ENCODE measurements at regions not wholly inside any gene's neighbourhood (a gene's known extent, or its start where the extent isn't known, plus 50 kb on each side); places are given as distances from the start of the nearest gene placed in this dataset.
A peak's percentile ranks its signal among the peaks of the same experiment; 100 is the strongest.

- Histone ChIP-seq H3K9me3 (ENCODE audit: low read depth) (no peaks in the 10 kb centered on the region), H3F3A (ENCODE audit: insufficient read depth) (no peaks in the 10 kb centered on the region), H3K36me3 (ENCODE audit: low read depth) (no peaks in the 10 kb centered on the region), H3K4me2 (ENCODE audit: unreplicated experiment) (no peak overlapping the region), H4K20me1 (ENCODE audit: insufficient read depth) (no peaks in the 10 kb centered on the region), H3K9ac (no peak overlapping the region), H3K79me2 (ENCODE audit: insufficient read depth) (no peaks in the 10 kb centered on the region), H2AFZ (no peak overlapping the region), H3K27me3 (replicated peaks; ENCODE audit: insufficient read depth) (0 out of 2 replicates have a peak, but pooled peaks cover 9% of the 10 kb centered on the region), H3K27ac (no peak overlapping the region), H3K4me1 (ENCODE audit: insufficient read depth) (no peaks in the 10 kb centered on the region), H3K4me3 (no peak overlapping the region), H3K9me2 (ENCODE audit: insufficient read depth) (no peaks in the 10 kb centered on the region)
- in situ Hi-C loops (cut with MboI): no loop called here
- no peak for DNase-seq
- TF ChIP-seq EZH2 (IDR thresholded peaks at IDR 0.05; ENCODE audit: insufficient read depth, poor library complexity, severe bottlenecking) (no peak), EZH2phosphoT487 (IDR thresholded peaks at IDR 0.05; ENCODE audit: insufficient read depth, low read depth) (no peak)
- WGBS, 2 experiments (ENCODE audit: low coverage in 1 of 2, low lambda C conversion rate in 2 of 2, missing lambda C conversion rate in 2 of 2): 86 to 87% methylated on average over 2 of the region's 2 CpGs
These were observed 54.7 kb upstream of the PGM2 start for GRCh38 chr4:37771771-37772170.

GRCh38 chr4:37770016-37770415 lies 56.5 kb upstream of the PGM2 start:
- H3K27ac ChIP-seq: no peak overlapping the region
- no peaks in the 10 kb centered on the region for H3K79me2 ChIP-seq (ENCODE audit: insufficient read depth)
- H3K9me3 ChIP-seq (ENCODE audit: low read depth): no peaks in the 10 kb centered on the region
- TF ChIP-seq EZH2phosphoT487 (IDR thresholded peaks at IDR 0.05; ENCODE audit: insufficient read depth, low read depth) (no peak), EZH2 (IDR thresholded peaks at IDR 0.05; ENCODE audit: insufficient read depth, poor library complexity, severe bottlenecking) (no peak)
- DNase-seq: peak; percentile 77
- H3K27me3 ChIP-seq (replicated peaks; ENCODE audit: insufficient read depth): 0 out of 2 replicates have a peak, but pooled peaks cover 9% of the 10 kb centered on the region
- no peak overlapping the region for H2AFZ ChIP-seq
- in situ Hi-C loops (cut with MboI): no loop called here
- H4K20me1 ChIP-seq (ENCODE audit: insufficient read depth): no peaks in the 10 kb centered on the region
- no peaks in the 10 kb centered on the region for H3F3A ChIP-seq (ENCODE audit: insufficient read depth)
- no peaks in the 10 kb centered on the region for H3K4me1 ChIP-seq (ENCODE audit: insufficient read depth)
- no peak overlapping the region for H3K4me2 ChIP-seq (ENCODE audit: unreplicated experiment)
- no peaks in the 10 kb centered on the region for H3K36me3 ChIP-seq (ENCODE audit: low read depth)
- H3K9ac ChIP-seq: no peak overlapping the region
- no peak overlapping the region for H3K4me3 ChIP-seq
- no peaks in the 10 kb centered on the region for H3K9me2 ChIP-seq (ENCODE audit: insufficient read depth)
- WGBS, 2 experiments (ENCODE audit: low coverage in 1 of 2, low lambda C conversion rate in 2 of 2, missing lambda C conversion rate in 2 of 2): 39 to 48% methylated on average over 2 of the region's 2 CpGs

- H4K20me1 ChIP-seq (ENCODE audit: insufficient read depth): no peaks in the 10 kb centered on the region
- H3F3A ChIP-seq (ENCODE audit: insufficient read depth): no peaks in the 10 kb centered on the region
- H3K9me3 ChIP-seq (ENCODE audit: low read depth): no peaks in the 10 kb centered on the region
- no peak overlapping the region for H2AFZ ChIP-seq
- H3K27me3 ChIP-seq (replicated peaks; ENCODE audit: insufficient read depth): 0 out of 2 replicates have a peak, but pooled peaks cover 9% of the 10 kb centered on the region
- H3K27ac ChIP-seq: no peak overlapping the region
- TF ChIP-seq EZH2 (IDR thresholded peaks at IDR 0.05; ENCODE audit: insufficient read depth, poor library complexity, severe bottlenecking): no peak
- no peak for TF ChIP-seq EZH2phosphoT487 (IDR thresholded peaks at IDR 0.05; ENCODE audit: insufficient read depth, low read depth)
- no peaks in the 10 kb centered on the region for H3K36me3 ChIP-seq (ENCODE audit: low read depth)
- in situ Hi-C loops (cut with MboI): no loop called here
- no peaks in the 10 kb centered on the region for H3K4me1 ChIP-seq (ENCODE audit: insufficient read depth)
- H3K9ac ChIP-seq: no peak overlapping the region
- WGBS, 2 experiments (ENCODE audit: low coverage in 1 of 2, low lambda C conversion rate in 2 of 2, missing lambda C conversion rate in 2 of 2): 71 to 80% methylated on average over 4 of the region's 4 CpGs
- H3K79me2 ChIP-seq (ENCODE audit: insufficient read depth): no peaks in the 10 kb centered on the region
- no peak overlapping the region for H3K4me3 ChIP-seq
- H3K4me2 ChIP-seq (ENCODE audit: unreplicated experiment): no peak overlapping the region
- no peak for DNase-seq
- no peaks in the 10 kb centered on the region for H3K9me2 ChIP-seq (ENCODE audit: insufficient read depth)
These were observed 57.0 kb upstream of the PGM2 start for GRCh38 chr4:37769391-37769989.

GRCh38 chr4:37767546-37767945 lies 58.9 kb upstream of the PGM2 start:
- no peaks in the 10 kb centered on the region for H4K20me1 ChIP-seq (ENCODE audit: insufficient read depth)
- no peak overlapping the region for H3K4me3 ChIP-seq
- H3K79me2 ChIP-seq (ENCODE audit: insufficient read depth): no peaks in the 10 kb centered on the region
- H3K9ac ChIP-seq: no peak overlapping the region
- WGBS, 2 experiments (ENCODE audit: low coverage in 1 of 2, low lambda C conversion rate in 2 of 2, missing lambda C conversion rate in 2 of 2): 66 to 73% methylated on average over 5 of the region's 5 CpGs
- TF ChIP-seq EZH2 (IDR thresholded peaks at IDR 0.05; ENCODE audit: insufficient read depth, poor library complexity, severe bottlenecking): no peak
- no peak for TF ChIP-seq EZH2phosphoT487 (IDR thresholded peaks at IDR 0.05; ENCODE audit: insufficient read depth, low read depth)
- no peaks in the 10 kb centered on the region for H3F3A ChIP-seq (ENCODE audit: insufficient read depth)
- 0 out of 2 replicates have a peak, but pooled peaks cover 15% of the 10 kb centered on the region for H3K27me3 ChIP-seq (replicated peaks; ENCODE audit: insufficient read depth)
- H3K9me3 ChIP-seq (ENCODE audit: low read depth): no peaks in the 10 kb centered on the region
- no peaks in the 10 kb centered on the region for H3K4me1 ChIP-seq (ENCODE audit: insufficient read depth)
- no peak overlapping the region for H3K4me2 ChIP-seq (ENCODE audit: unreplicated experiment)
- peak; percentile 32 for DNase-seq
- no peaks in the 10 kb centered on the region for H3K9me2 ChIP-seq (ENCODE audit: insufficient read depth)
- H3K36me3 ChIP-seq (ENCODE audit: low read depth): no peaks in the 10 kb centered on the region
- H3K27ac ChIP-seq: no peak overlapping the region
- no peak overlapping the region for H2AFZ ChIP-seq
- in situ Hi-C loops (cut with MboI): no loop called here
